ENCODE measurements at regions not wholly inside any gene's neighbourhood (a gene's known extent, or its start where the extent isn't known, plus 50 kb on each side); places are given as distances from the start of the nearest gene placed in this dataset.
A peak's percentile ranks its signal among the peaks of the same experiment; 100 is the strongest.

DNA sequence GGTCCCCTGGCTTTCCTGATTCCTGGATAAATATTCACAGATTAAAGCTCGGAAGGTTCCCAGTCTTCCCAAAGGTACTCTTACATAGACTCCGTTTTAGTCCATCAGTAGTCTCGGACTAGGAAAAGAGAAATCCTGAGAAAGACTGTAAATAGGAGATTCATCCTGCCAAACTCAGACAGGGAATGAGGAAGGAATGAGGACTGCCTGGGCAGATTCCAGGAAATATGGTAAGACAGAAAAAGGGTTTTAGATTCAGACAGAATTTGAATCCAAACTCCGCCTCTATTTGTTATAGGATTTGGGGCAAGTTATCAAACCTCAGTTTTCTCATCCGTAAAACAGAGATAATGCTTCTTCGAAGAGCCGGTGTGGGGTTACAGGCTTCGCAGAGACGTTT lies 77.8 kb upstream of the VGLL4 start:
- 87% methylated on average over 9 of the region's 9 CpGs for WGBS
- Histone ChIP-seq H3K27ac (replicated peaks in 1 of 4) (peak overlapping the region in 2 of 4 donors; percentile 90 to 96), H3K9me3 (no peaks in the 10 kb centered on the region), H3K27me3 (no peaks in the 10 kb centered on the region), H3K4me1 (peaks cover 17 to 29% (median 27%) of the 10 kb centered on the region in 4 donors), H3K4me3 (no peak overlapping the region), H3K36me3 (no peaks in the 10 kb centered on the region)
- TF ChIP-seq POLR2A (IDR thresholded peaks at IDR 0.05; ENCODE audit: low read depth) (no peak), EP300 (IDR thresholded peaks at IDR 0.05) (no peak), POLR2AphosphoS5 (IDR thresholded peaks at IDR 0.05) (no peak)
- TF ChIP-seq, protein P1, sequence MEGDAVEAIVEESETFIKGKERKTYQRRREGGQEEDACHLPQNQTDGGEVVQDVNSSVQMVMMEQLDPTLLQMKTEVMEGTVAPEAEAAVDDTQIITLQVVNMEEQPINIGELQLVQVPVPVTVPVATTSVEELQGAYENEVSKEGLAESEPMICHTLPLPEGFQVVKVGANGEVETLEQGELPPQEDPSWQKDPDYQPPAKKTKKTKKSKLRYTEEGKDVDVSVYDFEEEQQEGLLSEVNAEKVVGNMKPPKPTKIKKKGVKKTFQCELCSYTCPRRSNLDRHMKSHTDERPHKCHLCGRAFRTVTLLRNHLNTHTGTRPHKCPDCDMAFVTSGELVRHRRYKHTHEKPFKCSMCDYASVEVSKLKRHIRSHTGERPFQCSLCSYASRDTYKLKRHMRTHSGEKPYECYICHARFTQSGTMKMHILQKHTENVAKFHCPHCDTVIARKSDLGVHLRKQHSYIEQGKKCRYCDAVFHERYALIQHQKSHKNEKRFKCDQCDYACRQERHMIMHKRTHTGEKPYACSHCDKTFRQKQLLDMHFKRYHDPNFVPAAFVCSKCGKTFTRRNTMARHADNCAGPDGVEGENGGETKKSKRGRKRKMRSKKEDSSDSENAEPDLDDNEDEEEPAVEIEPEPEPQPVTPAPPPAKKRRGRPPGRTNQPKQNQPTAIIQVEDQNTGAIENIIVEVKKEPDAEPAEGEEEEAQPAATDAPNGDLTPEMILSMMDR (IDR thresholded peaks at IDR 0.05): no peak
- no peak for DNase-seq (ENCODE audit: extremely low spot score)
- intact Hi-C loops (cut with DNase I): no loop called here

DNA sequence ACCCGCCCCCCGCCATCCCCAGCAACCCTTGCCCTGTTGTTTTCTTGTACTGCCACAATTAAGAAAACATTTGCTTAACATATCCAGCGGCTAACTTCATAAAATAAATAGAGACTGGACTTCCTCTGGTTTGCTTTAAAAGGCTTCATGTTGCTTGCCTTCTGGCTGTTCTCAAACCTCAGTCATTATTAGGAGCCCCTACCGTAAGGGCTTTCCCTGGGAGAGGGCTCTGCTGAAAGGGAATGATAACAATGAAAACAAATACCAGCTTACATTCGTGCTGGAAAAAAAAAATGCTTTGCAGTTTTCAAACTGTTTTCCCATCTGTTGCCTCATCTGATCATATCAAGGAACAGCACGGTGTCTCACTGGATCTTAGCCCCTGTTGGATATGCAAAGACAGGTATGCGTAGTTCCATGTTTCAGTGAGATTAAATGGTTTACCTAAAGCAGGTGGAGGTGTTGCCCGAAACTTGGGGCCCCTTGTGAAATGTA lies 77.2 kb upstream of the VGLL4 start:
- no peak for TF ChIP-seq POLR2AphosphoS5 (IDR thresholded peaks at IDR 0.05)
- no peak for TF ChIP-seq POLR2A (IDR thresholded peaks at IDR 0.05; ENCODE audit: low read depth)
- TF ChIP-seq, protein P1 (IDR thresholded peaks at IDR 0.05): no peak
- no peak for TF ChIP-seq EP300 (IDR thresholded peaks at IDR 0.05)
- Histone ChIP-seq H3K36me3 (no peaks in the 10 kb centered on the region), H3K27ac (replicated peaks in 1 of 4) (peak overlapping the region; percentile 90 to 96 (median 94)), H3K9me3 (no peaks in the 10 kb centered on the region), H3K4me1 (peaks cover 19 to 34% (median 31%) of the 10 kb centered on the region in 4 donors), H3K4me3 (peak overlapping the region; percentile 77 to 96 (median 84)), H3K27me3 (no peaks in the 10 kb centered on the region)
- intact Hi-C loops (cut with DNase I): no loop called here
- WGBS: 40% methylated on average over 8 of the region's 8 CpGs
- no peak for DNase-seq (ENCODE audit: extremely low spot score)

DNA sequence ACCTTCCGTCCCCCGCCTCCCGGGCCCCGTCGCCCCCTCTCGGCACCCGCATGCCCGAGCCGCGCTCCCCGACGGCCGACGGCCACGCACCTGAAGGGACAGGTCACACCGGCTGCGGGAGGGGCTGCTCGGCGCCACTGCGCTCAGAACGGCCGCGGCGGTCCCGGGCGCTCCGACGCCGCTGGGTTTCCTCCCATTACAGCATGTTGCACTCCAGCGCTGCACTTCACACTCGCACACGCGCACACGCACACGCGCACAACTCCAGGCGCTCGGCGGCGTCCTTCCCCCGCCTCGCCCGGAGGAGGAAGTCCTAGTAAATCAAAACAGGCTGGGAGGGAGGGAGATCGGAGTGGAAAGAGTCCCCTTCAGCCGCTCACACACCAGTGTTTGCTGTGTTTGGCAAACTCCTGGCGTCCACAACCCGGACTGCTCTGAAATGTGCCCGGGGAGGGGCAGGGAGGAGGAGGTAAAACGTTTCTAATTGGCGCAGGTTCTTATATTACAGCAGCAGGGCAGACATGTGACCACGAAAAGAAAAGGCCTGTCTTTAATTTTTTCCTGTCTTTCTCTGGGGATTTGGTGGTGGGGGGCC lies 76.7 kb upstream of the VGLL4 start:
- H3K9me3 ChIP-seq: no peaks in the 10 kb centered on the region
- H3K4me1 ChIP-seq: peaks cover 19 to 36% (median 32%) of the 10 kb centered on the region in 4 donors
- peak overlapping the region; percentile 90 to 96 (median 94) for H3K27ac ChIP-seq (replicated peaks in 1 of 4)
- 3% methylated on average over 15 of the region's 51 CpGs for WGBS
- TF ChIP-seq, protein P1 (IDR thresholded peaks at IDR 0.05): no peak
- peak; percentile 66 to 82 for TF ChIP-seq POLR2AphosphoS5 (IDR thresholded peaks at IDR 0.05)
- no peak for TF ChIP-seq POLR2A (IDR thresholded peaks at IDR 0.05; ENCODE audit: low read depth)
- TF ChIP-seq EP300 (IDR thresholded peaks at IDR 0.05): no peak
- H3K36me3 ChIP-seq: no peaks in the 10 kb centered on the region
- no peak for DNase-seq (ENCODE audit: extremely low spot score)
- H3K4me3 ChIP-seq: peak overlapping the region; percentile 77 to 96 (median 84)
- no peaks in the 10 kb centered on the region for H3K27me3 ChIP-seq
- intact Hi-C loops (cut with DNase I): no loop called here

DNA sequence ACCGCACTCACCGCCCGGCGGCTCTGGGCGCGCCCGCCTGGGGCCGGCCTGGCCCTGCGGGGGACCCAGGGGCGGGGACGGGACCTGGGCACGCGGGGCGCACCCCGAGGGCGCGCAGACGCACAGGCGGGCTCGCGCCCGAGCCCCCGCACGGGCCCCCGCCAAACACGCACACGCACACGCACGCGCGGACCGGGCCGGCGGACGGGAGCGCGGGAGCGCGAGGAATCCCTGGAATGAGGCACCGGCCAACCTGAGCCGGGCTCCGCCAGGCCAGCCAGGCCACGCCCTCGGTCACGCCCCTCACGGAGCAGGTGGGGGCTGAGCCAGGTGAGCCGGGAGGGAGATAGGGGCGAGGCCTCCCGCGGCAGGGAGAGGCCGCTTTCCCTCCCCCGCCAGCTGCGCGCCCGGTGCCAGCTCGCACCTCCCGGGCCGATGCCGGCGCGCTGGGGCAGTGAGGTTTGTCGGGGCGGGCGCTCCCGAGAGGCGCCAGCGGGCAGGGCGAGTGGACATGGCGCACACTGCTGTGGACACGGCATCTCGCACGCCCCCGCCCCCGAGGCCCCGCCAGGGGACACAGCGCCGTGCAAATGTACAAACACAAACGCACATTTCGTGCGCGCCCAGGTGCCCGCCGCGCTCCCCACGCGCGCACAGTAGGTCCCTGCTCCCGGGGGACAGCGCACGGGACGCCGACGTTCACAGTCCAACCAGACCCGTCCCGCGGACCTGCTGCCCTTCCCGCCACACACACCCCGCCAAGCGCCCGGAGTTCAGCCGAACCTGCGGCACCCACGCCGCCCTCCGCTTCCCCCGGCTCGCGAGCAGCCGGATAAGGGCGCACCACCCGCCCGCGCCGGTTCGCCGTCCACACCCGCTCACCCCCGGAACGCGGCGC lies 75.9 kb upstream of the VGLL4 start:
- WGBS: 1% methylated on average over 16 of the region's 121 CpGs
- Histone ChIP-seq H3K9me3 (no peaks in the 10 kb centered on the region), H3K27ac (replicated peaks in 1 of 4) (peak overlapping the region; percentile 90 to 96 (median 94)), H3K4me1 (peaks cover 19 to 36% (median 32%) of the 10 kb centered on the region in 4 donors), H3K27me3 (no peaks in the 10 kb centered on the region), H3K36me3 (no peaks in the 10 kb centered on the region), H3K4me3 (peak overlapping the region; percentile 77 to 96 (median 84))
- intact Hi-C loops (cut with DNase I): loop anchor here (5.0 to 10.0 kb wide), 2 partner anchors 47 to 345 kb away; no protein-coding TSS in a partner anchor
- TF ChIP-seq EP300 (IDR thresholded peaks at IDR 0.05) (no peak), POLR2AphosphoS5 (IDR thresholded peaks at IDR 0.05) (peak; percentile 2 to 59)
- no peak for DNase-seq (ENCODE audit: extremely low spot score)

Data from esophagus muscularis mucosa (tissue), 4 donors.